NCI-H526 treated with DMSO at 0.1 percent for 48 hours (cell line): ENCODE measurements at regions not wholly inside any gene's neighbourhood (a gene's known extent, or its start where the extent isn't known, plus 50 kb on each side); places are given as distances from the start of the nearest gene placed in this dataset.

Source experiments
- DNase-seq: peaks from one replicate; lab custom pipeline; 2025; lab: John Stamatoyannopoulos, UW

DNA sequence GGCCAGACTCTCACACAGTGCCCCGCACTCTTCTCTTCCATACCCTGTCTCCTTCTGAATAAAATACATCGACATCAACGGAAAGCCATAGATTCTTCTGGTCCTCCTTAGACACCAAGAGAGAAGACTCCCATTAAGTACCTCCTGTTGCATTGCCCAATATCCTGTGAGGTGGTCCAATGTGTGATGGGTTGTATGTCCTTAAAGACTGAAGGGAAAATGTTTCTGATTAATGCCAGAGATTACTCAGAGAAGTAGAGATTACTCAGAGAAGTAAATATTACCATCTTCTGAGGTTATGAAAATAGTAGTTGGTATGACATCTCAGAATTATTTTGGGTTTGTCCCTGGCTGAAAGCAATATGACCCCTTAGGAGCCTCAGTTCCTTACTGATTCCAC lies 60.8 kb upstream of the GALNT15 start:
- DNase-seq = no peak

DNA sequence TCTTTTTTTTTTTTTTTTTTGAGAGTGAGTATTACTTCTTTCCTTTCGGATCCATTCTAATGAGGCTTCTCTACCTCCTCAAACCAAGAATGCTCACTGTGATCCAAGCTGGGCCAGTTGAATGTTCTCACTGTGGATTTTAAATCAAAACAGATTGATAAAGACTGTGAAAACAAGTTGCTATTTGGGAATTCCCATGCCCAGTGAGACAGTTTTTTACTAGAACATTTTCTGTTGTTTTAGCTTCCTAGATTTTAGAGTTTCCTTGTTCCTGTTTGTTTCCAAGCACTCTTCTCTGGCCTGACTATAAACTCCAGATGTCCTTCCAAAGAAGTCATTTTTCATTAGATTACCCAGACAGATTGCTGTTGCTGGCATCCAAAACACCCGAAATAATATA lies 60.1 kb upstream of the GALNT15 start:
- no peak for DNase-seq

GRCh38 chr3:16114930-16115329 lies 59.5 kb upstream of the GALNT15 start:
- no peak for DNase-seq

- no peak for DNase-seq
Measured at GRCh38 chr3:16118396-16118795, 56.1 kb upstream of the GALNT15 start.

DNA sequence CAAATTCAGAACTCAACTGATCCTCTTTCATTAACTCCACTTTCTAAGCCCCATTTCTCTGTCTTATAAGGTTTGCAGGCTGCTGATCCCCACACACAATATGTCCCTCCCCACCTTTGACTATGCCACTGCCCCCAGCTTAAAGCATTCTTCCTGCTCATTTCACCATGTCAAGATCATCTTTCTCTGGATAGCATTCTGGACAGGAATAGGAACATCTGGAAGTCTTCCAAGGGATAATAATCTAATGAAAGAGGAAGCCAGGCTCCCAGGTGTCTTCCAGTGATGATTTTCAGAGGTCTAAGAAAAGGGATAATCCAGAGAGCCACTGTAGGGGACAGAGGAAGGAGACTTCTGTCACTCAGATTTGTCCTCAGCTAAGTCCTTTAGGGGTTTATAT lies 54.6 kb upstream of the GALNT15 start:
- DNase-seq = no peak

GRCh38 chr3:16121391-16121790 lies 53.1 kb upstream of the GALNT15 start:
- no peak for DNase-seq

GRCh38 chr3:16122155-16122554 lies 52.3 kb upstream of the GALNT15 start:
- DNase-seq = no peak

- DNase-seq = no peak
Measured at GRCh38 chr3:16122661-16123060, 51.8 kb upstream of the GALNT15 start.

DNA sequence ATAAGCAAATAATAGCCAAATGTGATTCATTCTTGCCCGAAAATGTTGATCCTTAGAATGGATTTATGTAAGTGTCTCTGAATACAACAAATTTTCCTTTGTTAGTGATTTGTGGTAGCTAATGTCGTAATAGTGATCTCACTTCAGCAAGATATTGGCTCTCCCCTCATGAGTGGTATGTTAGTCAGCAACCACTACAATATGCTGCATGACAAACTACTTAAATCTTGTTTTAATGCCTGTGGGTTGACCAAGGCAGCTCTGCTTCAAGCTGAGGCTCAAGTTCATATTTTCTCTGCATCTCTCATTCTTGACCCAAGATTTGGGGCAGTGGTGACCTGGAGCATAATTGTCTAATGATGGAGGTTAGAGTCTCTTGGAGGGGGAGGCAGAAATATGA lies 49.8 kb upstream of the GALNT15 start:
- DNase-seq = no peak
